AG08396 (cell line): ENCODE measurements at regions not wholly inside any gene's neighbourhood (a gene's known extent, or its start where the extent isn't known, plus 50 kb on each side); places are given as distances from the start of the nearest gene placed in this dataset.

Experiments used
- DNase-seq: peaks from one replicate; pipeline ENCODE4 v3.0.0; 2012; ENCODE audit warnings: low spot score, mixed read lengths

DNA sequence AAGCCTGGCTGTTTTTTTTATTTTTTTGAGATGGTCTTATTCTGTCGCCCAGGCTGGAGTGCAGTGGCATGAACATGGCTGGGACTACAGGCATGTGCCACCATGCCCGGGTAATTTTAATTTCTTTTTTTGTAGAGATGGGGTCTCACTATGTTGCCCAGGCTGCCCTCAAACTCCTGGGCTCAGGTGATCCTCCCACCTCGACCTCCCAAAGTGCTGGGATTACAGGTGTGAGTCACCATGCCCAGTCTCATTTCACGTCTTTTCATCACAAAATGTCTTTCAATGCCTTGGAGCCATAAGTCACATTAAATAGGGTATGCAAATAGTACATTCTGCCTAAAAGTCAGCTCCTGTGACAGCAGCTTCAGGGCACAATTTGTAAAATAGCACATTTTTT is 52.8 kb downstream of the SOX2 start:
- DNase-seq: no peak

DNA sequence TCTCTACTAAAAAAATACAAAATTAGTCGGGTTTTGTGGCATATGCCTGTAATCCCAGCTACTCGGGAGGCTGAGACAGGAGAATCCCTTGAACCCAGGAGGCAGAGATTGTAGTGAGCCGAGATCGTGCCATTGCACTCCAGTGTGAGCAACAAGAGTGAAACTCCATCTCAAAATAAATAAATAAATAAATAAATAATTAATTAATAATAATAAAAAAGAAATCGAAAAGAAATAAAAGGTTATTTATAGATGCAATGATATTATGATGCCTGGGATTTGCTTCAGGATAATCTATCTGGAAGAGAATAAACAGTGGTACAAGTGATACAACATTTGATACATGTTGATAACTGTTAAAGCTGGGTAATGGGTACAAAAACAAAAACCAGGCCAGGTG is 58.6 kb downstream of the SOX2 start:
- no peak for DNase-seq

DNA sequence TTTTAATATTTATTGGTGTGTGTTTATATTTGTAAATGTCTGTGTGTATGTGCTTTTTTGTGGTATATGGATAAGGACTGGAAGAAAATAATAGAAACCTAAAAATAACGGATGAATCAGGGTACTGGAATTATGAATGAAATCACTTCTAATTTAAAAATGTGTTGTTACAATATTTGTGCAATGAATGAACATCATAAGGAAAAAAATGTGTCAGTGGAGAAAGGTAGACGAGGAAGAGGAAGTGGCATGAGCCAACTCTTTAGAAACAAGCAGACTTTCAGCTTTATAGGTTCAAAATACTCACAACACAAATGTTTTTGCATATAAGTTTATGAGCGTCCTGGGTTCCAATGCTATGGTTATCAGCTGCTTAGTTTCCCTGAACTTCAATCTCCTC is 59.4 kb downstream of the SOX2 start:
- no peak for DNase-seq

DNA sequence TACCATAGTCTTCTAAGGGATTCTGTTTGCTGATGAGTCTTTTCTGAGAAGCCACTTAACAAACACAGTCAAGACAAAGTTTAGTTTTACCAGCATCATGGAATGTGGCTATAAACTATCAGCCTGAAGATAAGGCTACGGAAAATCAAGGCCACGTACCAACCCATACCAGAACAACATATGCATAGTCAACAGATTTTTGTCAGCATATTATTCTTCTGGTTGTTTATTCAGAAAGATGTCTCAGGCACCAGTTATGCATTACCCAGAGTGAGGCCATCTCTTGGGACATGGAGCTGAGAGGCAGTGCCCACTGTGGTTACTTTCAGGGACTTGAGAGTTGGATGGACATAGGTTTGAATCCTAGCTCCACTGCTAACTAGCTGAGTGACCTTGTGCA is 60.4 kb downstream of the SOX2 start:
- DNase-seq: no peak

DNA sequence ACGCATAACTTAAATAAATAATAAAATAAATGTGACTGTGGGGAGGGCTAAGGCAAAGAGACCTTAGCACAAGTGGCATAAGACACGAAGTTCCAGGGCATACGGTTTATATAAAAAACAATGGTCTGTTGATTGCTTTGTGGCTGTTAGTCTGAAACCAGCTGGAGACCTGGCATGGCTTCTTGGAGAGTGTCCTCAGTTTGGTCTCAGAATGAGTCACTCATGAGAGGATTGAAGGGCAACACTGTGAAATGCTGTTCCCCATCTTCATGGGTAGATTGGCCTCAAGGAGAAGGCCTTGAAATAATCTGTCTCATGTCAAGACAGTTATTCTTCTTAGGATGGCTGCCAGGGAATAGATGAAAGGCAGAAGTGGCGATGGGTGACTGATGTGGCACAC is 62.2 kb downstream of the SOX2 start:
- DNase-seq: no peak

DNA sequence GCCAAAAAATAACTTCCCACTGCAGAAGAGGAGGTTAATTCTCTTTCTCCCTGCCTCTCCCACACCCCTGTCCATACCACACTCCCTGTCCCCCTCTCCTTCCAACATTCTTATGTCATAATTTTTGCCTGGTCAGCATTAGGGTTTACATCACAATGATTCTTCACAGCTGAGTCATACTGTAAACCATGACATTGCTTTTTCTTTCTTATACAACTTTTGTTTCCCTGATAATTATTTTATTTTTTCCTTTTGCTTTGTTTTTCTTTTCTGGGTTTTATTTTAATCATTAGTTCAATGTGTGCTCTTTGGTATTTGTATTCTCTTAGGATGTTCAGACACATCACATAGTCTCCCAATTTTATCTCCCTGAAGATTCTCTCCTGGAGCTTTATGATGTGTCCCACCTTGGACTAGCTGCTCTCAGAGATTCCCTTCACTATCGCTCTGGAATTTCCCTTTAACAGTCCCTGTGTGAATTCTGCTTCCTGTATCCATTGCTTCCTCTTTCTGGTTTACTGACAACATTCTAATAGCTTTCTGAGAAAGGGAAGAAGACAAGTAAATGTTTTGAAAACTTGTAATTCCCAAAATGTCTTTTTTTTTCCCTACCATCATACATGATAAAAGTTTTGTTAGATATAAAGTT is 70.7 kb downstream of the SOX2 start:
- no peak for DNase-seq

DNA sequence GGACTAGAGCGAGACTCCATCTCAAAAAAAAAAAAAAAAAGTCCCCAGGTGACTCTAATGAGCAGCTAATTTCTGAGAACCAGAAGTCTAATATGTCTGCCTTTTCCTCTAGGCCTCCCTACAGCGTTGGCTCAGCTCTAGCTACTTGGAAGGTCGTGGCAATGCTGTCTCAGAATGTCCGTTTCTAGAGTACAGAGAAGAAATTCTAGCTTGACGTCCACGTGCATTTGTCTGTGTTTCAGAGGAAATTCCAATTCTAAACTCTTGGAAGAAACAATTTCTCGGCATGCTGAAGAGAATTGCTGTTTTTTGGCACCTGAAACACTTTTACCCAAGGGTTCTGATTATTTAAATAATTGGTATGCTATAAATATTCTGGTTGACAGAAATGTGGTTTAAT is 78.8 kb downstream of the SOX2 start:
- DNase-seq: no peak

DNA sequence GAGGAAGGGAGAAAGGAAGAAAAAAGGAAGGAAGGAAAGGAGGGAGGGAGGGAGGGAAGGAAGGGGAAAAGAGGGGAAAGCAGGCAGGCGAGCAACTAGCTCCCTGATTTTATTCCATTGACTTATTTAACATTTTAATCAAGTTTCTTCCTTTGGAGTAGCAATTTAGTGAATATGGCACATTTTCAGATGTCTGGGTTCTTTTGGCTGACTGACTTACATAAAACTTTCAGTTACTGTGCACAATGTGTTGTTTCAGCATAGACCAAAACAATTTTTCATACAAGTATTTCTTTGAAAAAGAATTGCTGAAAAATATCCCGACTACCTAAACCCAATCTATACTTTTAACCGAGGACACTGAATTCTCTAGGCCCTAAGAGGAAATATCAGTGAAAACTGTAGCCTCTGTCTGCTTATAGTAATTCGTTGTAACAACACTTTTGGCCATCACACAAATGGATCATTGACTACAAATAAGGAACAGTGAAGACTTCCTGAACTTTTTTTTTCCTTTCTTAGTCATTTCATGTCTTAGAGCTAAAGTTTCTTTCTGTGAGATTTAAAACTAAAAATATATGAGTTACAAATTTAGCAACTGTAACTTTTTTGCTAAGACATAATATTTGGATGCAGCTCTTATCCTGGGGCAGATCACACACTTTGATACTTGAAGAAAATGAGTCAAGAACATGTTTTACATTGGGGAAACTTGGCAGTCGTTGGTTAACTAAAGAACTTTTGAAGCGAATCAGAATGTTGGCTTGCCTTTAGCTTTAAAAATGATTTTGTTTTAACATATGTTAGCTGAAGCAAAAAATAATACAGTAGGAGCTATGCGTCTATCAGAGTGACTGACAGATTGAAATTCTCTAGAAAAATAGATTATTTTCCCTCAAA is 79.6 kb downstream of the SOX2 start:
- DNase-seq: no peak

DNA sequence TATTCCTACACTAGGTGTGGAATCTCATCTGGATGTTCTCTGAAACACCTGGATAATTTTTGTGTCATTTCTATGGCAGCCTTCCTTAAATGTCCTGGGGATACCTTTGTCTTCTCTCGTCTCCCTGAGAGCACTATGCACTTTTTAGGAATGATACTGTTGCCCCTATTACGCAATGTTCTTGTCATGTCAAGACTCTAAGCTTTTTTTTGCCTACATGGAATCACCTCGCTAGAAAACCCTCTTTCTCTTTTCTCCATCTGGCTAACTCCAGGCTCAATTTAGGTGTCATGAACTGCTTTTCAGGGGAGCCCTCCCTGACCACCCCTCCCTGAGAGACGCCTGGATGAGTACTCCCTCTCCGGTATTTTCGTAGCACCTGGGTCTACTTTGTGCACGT is 81.3 kb downstream of the SOX2 start:
- DNase-seq: no peak

DNA sequence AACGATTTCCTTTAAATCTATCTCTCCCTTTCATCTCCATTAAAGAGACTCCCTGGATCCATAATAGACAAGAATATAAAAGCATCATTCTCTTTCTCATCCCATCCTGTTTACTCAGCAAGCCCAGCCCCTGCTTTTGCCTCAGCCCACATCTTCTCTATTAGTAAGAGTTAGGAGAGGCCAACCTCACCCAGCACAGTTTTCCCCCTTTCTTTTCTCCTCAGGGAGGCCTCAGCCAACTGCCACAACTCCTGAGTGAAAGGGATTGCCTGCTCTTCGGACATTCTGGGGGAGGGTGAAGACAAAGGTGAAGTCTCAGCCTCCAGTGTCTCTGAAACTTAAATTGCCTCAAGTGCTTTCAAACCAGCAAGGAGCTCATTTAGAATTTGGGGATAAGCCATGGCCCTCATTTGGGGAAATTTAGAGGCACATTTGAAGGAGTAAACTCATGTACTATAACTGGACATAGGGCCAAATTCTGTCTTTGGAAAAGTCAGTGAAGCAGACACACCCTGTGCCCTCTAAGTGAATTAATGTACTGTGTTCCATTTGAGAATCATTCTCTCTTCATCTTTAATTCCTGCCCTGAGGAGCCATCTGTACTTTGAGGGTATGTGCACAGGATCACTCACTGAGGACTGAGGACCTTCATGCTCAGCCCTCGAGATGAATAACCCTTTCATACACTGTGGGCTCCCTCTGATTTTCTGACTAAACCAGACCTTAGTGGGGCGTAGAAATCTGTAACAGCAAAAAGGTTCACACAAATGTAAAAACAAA is 82.5 kb downstream of the SOX2 start:
- DNase-seq: no peak

DNA sequence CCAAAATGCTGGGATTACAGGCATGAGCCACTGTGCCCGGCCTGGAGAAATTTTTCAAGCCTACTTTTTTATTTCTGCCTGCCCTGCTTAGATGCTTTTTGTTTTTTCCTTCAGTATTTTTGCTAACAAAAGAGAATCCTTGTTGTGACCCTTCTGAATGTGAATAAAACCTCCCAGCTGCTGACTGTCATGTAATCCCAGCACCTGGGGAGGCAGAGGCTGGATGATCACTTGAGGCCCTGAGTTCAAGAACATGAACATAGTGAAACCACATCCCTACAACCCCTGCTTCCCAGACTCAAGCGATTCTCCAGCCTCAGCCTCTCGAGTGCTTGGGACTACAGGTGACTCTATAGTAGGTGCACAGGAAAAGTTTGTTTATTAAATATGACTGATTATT is 84.9 kb downstream of the SOX2 start:
- no peak for DNase-seq

DNA sequence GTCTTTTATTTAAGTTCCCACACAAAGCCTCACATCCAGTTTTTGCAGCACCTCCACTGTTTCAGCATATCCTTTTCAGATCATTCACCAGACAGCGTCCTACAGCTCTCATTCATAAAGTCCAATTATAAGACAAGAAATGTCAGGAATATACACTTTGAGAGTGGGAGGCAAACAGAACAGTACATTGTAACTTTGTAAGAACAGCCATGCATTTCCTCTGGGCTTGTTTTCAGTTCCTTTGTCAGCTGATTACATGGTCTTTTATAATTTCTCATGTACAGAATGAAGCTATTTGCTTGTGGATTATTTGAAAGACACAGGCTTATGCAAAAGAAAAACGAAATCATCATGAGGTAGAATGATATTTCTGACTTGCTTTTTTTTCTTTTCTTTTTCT is 85.7 kb downstream of the SOX2 start:
- no peak for DNase-seq

DNA sequence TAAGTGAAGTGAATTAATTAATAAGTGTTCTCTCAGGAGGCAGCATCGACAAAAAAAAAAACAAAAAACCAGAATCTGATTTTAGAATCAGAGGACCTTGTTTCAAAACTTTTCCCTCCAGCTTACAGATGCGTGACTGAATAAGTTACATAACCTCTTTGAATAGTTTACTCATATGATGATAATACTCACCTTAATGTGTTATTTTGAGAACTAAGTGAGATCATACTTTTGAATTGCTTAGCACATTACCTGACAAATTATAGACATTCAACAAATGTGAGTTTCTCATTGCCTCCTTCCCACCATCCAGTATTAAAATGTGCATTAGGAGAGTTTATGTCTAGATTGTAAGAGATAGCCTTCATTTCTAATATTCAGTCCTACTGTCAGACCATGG is 94.0 kb downstream of the SOX2 start:
- no peak for DNase-seq

DNA sequence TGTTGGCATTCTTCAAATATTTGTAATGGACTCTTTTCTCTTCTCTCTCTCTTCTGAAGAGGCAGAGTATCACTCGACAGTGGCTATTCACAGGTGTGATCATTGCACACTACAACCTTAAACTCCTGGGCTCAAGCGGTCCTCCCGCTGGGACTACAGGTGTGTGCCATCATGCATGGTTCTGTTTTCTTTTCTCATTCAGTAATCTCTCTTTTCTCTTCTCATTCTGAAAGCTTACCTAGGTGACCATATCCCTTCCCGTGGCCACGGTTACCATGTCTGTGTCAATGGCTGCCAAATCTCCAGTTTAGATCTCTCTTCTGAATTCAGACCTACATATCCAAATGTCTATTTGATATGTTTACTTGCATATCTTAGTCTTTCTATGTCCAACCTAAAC is 96.3 kb downstream of the SOX2 start:
- no peak for DNase-seq

DNA sequence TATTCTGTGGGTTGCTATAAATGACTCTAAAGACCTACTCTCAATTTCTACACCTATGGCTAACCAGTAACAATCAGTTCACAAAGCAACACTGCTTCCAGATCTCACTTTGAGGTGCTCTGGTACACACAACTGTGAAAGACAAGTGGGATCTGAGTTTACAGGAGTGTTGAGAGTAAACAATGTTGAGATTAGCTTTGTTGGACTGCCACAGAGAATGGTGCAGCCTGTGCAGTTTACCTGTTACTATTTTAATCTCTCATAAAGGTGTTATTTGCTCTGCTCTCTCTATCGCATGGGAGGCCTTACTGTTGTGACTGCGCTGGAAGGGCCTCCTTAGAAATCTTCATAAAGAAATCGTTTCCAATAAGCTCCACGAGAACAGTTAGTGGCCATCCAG is 112.0 kb downstream of the SOX2 start:
- DNase-seq: no peak

DNA sequence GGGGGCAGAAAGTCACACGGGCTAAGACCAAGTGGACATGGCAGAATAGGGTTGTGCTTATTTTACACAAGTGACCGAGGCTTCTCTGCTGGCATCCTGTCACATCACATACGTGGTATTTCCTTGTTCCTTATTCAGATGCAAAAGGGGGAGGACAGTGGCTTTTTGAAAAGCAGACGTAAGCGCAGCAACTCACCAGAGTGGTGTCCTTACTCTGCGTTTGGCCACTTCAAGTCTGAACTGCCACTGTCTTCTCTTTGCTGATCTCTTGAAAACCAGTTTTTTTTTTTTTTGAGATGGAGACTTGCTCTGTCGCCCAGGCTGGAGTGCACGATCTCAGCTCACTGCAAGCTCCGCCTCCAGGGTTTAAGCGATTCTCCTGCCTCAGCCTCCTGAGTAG is 113.2 kb downstream of the SOX2 start:
- DNase-seq: no peak

DNA sequence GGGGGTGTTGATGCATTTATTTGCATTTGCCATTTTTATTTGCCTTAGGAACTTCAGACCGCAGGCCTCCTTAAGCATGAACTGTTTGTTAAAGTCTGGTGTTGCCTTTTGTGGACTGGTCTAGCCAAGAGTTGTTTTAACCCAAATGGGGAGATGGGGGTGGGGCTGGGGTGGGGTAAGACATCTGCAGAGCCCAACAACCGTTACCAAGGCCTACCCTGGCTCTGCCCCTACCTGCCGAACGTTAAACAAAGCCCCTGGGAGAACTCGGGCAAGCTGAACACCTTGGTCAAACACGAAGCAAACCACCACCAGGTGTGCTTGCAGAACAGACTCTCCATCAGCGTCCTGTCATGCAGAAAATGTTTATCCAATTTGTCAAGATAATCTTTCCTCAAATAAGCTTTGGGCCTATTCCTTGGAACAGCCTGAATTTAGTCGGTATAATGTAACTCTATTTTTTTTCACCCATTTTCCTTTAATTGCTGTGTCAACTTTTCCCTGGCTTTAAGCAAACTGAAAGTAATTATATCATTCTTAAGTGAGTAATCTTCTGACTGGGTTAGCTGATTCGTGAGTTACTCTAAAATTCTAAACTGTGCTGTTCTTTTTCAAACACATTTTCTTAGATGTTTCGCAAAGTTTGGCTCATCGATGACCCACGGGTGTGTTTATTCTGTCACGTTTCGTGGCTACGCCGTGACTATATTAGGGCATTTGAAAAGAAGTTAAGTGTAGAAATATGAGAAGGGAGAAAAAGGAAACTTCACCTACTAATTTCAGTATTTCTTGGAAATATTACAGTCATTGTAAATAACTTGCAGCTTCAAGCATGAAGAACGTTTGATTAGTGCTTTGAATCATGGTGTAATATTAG is 127.6 kb downstream of the SOX2 start:
- no peak for DNase-seq

DNA sequence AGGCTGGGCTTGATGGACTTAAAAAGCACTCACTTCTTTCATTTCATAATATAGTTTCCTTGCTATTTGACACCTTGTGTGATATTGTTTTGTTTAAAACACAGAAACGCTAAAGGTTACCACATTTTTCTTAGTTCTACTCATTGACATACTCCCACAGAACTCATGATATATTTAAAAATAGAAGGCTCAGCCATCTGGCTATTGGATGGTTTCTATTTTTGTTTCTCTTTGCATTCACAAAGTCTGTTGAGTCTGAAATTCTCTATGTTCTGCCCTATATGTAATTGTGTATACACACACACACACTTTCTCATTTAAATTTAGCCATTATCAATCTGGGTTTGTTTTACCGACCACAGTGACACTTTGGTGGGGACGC is 128.2 kb downstream of the SOX2 start:
- DNase-seq: no peak

DNA sequence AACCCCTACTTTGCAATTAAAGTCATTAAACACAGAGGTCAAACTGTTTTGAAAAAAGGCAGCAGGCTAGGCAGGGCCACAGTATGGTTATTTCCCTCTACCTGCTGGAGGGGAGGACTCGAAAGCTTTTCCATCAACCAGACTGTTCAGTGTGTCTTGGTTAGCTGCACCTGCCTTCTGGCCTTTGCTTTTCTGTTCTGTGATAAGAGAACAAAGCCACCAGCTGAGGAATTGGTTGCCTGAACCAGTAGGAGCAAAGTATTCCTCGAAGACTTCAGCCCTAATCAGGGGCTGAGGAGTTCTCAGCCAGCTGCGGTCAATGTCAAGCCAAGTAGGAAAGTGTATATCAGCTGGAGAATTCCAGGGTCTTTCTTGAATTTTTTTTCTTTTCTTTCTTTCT is 132.5 kb downstream of the SOX2 start:
- DNase-seq: no peak

DNA sequence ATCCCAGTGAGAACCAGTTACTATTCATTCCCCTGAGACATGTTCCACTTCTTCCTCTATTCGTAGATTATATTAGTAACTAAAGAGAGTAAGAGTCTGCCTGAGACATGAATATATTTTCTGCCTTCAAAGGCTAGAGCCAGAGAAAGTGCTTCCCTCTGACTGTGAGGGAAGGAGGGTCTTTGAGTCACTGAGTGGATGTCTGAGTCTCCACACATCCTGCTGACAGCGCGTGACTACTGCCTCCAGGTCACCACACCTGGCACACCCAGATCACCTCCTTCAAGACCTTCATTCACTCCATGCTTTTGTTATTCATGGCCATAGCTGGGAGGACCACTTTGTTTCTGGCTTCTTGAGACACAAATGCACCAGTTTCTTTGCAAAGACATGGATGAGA is 135.6 kb downstream of the SOX2 start:
- no peak for DNase-seq

DNA sequence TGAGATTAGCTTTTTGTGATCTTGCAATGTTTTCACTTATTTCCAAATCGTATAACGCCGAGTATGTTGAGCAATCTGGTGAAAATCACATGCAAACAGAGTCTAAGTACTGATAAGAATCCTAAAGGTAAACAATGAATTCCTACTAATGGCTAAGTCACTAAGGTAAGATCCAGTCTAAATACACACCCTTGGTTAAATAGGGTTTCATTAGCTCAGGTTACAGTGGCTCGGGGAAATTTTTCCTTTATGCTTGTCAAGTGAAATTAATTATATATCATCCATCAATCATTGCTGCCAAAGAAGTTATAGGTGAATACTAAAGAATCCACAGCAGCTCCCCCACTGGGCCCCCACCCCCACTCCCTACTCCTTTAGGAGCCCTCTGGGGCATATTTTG is 139.3 kb downstream of the SOX2 start:
- no peak for DNase-seq

DNA sequence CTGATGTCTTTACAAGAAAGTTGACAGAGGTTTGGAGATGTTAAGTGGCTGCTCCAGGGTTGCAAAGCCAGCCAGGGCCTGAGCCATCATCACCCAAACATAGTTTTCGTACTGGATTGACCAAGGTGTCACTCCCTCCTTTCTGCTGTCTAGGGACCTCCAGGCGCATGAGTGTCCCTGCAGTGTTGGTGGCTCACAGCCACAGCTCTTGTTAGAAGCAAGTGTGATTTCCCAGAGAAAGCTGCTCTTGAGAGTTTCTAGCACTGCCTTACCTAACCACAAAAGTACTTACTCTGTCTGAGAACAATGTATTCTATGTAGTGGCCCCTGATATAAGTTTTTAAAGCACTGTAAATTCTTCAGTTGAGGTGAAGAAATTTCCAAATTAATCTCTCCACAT is 144.1 kb downstream of the SOX2 start:
- DNase-seq: no peak
